Lower lobe of right lung (tissue), 2 donors: ENCODE measurements at regions not wholly inside any gene's neighbourhood (a gene's known extent, or its start where the extent isn't known, plus 50 kb on each side); places are given as distances from the start of the nearest gene placed in this dataset.

Experiments used
- ATAC-seq, 2 donors: fragments of 200-7000 bp; cut with Tn5 transposase; one replicate each; pipeline ENCODE4 v1.9.1; 2020 to 2022; ENCODE audit warnings: mild to moderate bottlenecking in 2 of 2, moderate library complexity in 2 of 2
- DNase-seq: peaks from one replicate; pipeline ENCODE4 v3.0.0-alpha.2; 2020
- H3K27ac ChIP-seq: fragments of 200-600 bp; one replicate; pipeline ENCODE4 v1.8.0; 2022
- H3K27me3 ChIP-seq: fragments of 200-600 bp; one replicate; pipeline ENCODE4 v1.8.0; 2022; ENCODE audit warnings: low read depth
- H3K36me3 ChIP-seq: fragments of 200-600 bp; one replicate; pipeline ENCODE4 v1.8.0; 2022; ENCODE audit warnings: mild to moderate bottlenecking
- H3K4me1 ChIP-seq: fragments of 200-600 bp; one replicate; pipeline ENCODE4 v1.8.0; 2022
- H3K4me3 ChIP-seq: fragments of 200-600 bp; one replicate; pipeline ENCODE4 v1.8.0; 2022; ENCODE audit warnings: mild to moderate bottlenecking
- H3K9me3 ChIP-seq: fragments of 200-600 bp; one replicate; pipeline ENCODE4 v1.8.0; 2022
- CTCF ChIP-seq: fragments of 200-600 bp; IDR thresholded peaks from one replicate; pipeline ENCODE4 v1.8.0; 2022; ENCODE audit warnings: antibody characterized with exemption, mild to moderate bottlenecking
- intact Hi-C: fragments of 100-400 bp; cut with DNase I; formaldehyde crosslinking; loops from one replicate; pipeline ENCODE4 v1.11.0; 2022
- donor health status: DM: no; HTN: yes; CAD: no; lungs with severe emphysema.

- H3K27me3 ChIP-seq = no peaks in the 10 kb centered on the region
- H3K4me3 ChIP-seq = no peak overlapping the region
- no peaks in the 10 kb centered on the region for H3K9me3 ChIP-seq
- no peak overlapping the region for H3K27ac ChIP-seq
- H3K36me3 ChIP-seq = no peaks in the 10 kb centered on the region
- TF ChIP-seq CTCF = no peak
- ATAC-seq (no peak), DNase-seq (no peak)
- intact Hi-C loops = no loop called here
- no peaks in the 10 kb centered on the region for H3K4me1 ChIP-seq
These were observed 58.3 kb downstream of the CXCL12 start for GRCh38 chr10:44326474-44327030.

GRCh38 chr10:44325596-44326307, 59.1 kb downstream of the CXCL12 start:
- Histone ChIP-seq H3K27ac (no peak overlapping the region), H3K4me1 (no peaks in the 10 kb centered on the region), H3K27me3 (no peaks in the 10 kb centered on the region), H3K36me3 (no peaks in the 10 kb centered on the region), H3K4me3 (no peak overlapping the region), H3K9me3 (no peaks in the 10 kb centered on the region)
- ATAC-seq (no peak), DNase-seq (no peak)
- intact Hi-C loops = no loop called here
- no peak for TF ChIP-seq CTCF

GRCh38 chr10:44325157-44325556, 59.7 kb downstream of the CXCL12 start:
- DNase-seq = no peak
- Histone ChIP-seq H3K36me3 (no peaks in the 10 kb centered on the region), H3K27ac (no peak overlapping the region), H3K4me1 (no peaks in the 10 kb centered on the region), H3K4me3 (no peak overlapping the region), H3K9me3 (no peaks in the 10 kb centered on the region), H3K27me3 (no peaks in the 10 kb centered on the region)
- peak; percentile 81 to 82 for ATAC-seq
- intact Hi-C loops = no loop called here
- TF ChIP-seq CTCF = no peak

GRCh38 chr10:44323838-44324237, 61.1 kb downstream of the CXCL12 start:
- H3K4me3 ChIP-seq = no peak overlapping the region
- H3K9me3 ChIP-seq = no peaks in the 10 kb centered on the region
- no peaks in the 10 kb centered on the region for H3K36me3 ChIP-seq
- no peak overlapping the region for H3K27ac ChIP-seq
- no peaks in the 10 kb centered on the region for H3K27me3 ChIP-seq
- no peak for TF ChIP-seq CTCF
- DNase-seq (no peak), ATAC-seq (no peak)
- intact Hi-C loops = no loop called here
- no peaks in the 10 kb centered on the region for H3K4me1 ChIP-seq

- ATAC-seq (no peak), DNase-seq (no peak)
- H3K27ac ChIP-seq = no peak overlapping the region
- H3K9me3 ChIP-seq = no peaks in the 10 kb centered on the region
- intact Hi-C loops = no loop called here
- H3K4me3 ChIP-seq = no peak overlapping the region
- no peaks in the 10 kb centered on the region for H3K4me1 ChIP-seq
- H3K36me3 ChIP-seq = no peaks in the 10 kb centered on the region
- TF ChIP-seq CTCF = no peak
- H3K27me3 ChIP-seq = no peaks in the 10 kb centered on the region
These were observed 62.8 kb downstream of the CXCL12 start for GRCh38 chr10:44322137-44322536.
